ENCODE measurements at regions not wholly inside any gene's neighbourhood (a gene's known extent, or its start where the extent isn't known, plus 50 kb on each side); places are given as distances from the start of the nearest gene placed in this dataset.

- intact Hi-C loops (cut with DNase I) = no loop called here
- no peak for DNase-seq
- no peak for ATAC-seq
- no peak overlapping the region for H3K27ac ChIP-seq
- TF ChIP-seq CTCF (IDR thresholded peaks at IDR 0.05) = no peak
- no peak for TF ChIP-seq POLR2A (IDR thresholded peaks at IDR 0.05)
- H3K36me3 ChIP-seq (replicated peaks in 1 of 2; ENCODE audit: insufficient read depth in 1 of 2, low read depth in 2 of 2) = no peaks in the 10 kb centered on the region
- no peak overlapping the region for H3K4me3 ChIP-seq
- H3K27me3 ChIP-seq = no peaks in the 10 kb centered on the region
- 63 to 86% methylated on average over 3 of the region's 3 CpGs for WGBS, 2 donors
- H3K4me1 ChIP-seq = no peaks in the 10 kb centered on the region
- no peaks in the 10 kb centered on the region for H3K9me3 ChIP-seq
Observed at GRCh38 chr19:27881213-27881612, 1331.7 kb downstream of the UQCRFS1 start.

GRCh38 chr19:27876976-27877512, 1335.9 kb downstream of the UQCRFS1 start:
- intact Hi-C loops (cut with DNase I) = no loop called here
- WGBS, 2 donors = 48 to 61% methylated on average over 6 of the region's 6 CpGs
- Histone ChIP-seq H3K4me1 (no peaks in the 10 kb centered on the region), H3K4me3 (no peak overlapping the region), H3K9me3 (peaks cover 0 to 5% (median 0%) of the 10 kb centered on the region in 3 donors), H3K27me3 (no peaks in the 10 kb centered on the region), H3K36me3 (replicated peaks in 1 of 2; ENCODE audit: insufficient read depth in 1 of 2, low read depth in 2 of 2) (no peaks in the 10 kb centered on the region), H3K27ac (no peak overlapping the region)
- no peak for ATAC-seq
- no peak for TF ChIP-seq CTCF (IDR thresholded peaks at IDR 0.05)
- TF ChIP-seq POLR2A (IDR thresholded peaks at IDR 0.05) = no peak
- no peak for DNase-seq

DNA sequence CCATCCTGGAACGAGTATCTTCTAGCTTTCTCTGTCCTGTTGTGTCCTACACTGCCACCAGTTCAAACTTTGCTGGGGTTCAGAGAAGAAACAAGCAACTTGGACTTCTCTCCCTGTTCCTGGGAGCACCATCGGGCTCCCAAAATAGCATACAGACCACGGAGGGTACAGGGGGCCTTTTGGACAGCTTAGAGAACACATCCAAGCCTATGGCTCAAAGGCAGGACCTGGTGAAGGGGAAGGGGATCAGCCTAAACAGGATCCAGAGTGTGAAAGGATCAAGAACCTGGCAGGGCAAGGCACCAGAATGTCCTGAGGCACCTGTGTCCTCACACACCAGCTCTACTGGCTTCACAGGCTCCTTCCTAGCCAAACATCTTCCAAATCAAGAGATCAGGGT, 1336.5 kb downstream of the UQCRFS1 start:
- ATAC-seq = no peak
- intact Hi-C loops (cut with DNase I) = no loop called here
- TF ChIP-seq CTCF (IDR thresholded peaks at IDR 0.05) (no peak), POLR2A (IDR thresholded peaks at IDR 0.05) (no peak)
- Histone ChIP-seq H3K4me1 (no peaks in the 10 kb centered on the region), H3K36me3 (replicated peaks in 1 of 2; ENCODE audit: insufficient read depth in 1 of 2, low read depth in 2 of 2) (no peaks in the 10 kb centered on the region), H3K4me3 (no peak overlapping the region), H3K9me3 (peaks cover 0 to 5% (median 0%) of the 10 kb centered on the region in 3 donors), H3K27ac (no peak overlapping the region), H3K27me3 (no peaks in the 10 kb centered on the region)
- no peak for DNase-seq
- 43 to 44% methylated on average over 3 of the region's 3 CpGs for WGBS, 2 donors

DNA sequence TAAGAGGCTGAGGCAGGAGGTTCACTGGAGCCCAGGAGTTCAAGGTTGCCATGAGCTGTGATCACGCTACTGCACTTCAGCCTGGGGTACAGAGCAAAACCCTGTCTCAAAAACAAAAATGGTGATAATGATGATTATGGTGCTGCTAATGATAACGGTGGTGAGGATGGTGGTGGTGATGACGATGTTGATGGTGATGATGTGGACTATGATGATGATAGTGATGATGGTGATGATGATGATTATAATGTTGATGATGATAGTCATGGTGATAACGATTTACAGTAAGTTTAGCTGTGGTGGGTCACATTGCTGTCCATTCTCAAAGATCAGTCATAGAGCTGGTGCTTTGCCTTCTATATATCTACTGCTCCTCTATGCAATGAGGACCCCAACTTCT, 1340.6 kb downstream of the UQCRFS1 start:
- Histone ChIP-seq H3K27me3 (no peaks in the 10 kb centered on the region), H3K27ac (no peak overlapping the region)
- no peak for ATAC-seq

More for the DNA sequence above, 1340.6 kb downstream of the UQCRFS1 start:
- intact Hi-C loops (cut with DNase I) = no loop called here
- Histone ChIP-seq H3K9me3 (peaks cover 0 to 5% (median 0%) of the 10 kb centered on the region in 3 donors), H3K36me3 (replicated peaks in 1 of 2; ENCODE audit: insufficient read depth in 1 of 2, low read depth in 2 of 2) (no peaks in the 10 kb centered on the region), H3K4me1 (no peaks in the 10 kb centered on the region), H3K4me3 (no peak overlapping the region)
- TF ChIP-seq CTCF (IDR thresholded peaks at IDR 0.05) = no peak
- no peak for TF ChIP-seq POLR2A (IDR thresholded peaks at IDR 0.05)
- no peak for DNase-seq
- WGBS, 2 donors = 63 to 73% methylated on average over 4 of the region's 4 CpGs
